GM12891 (cell line): ENCODE measurements at regions not wholly inside any gene's neighbourhood (a gene's known extent, or its start where the extent isn't known, plus 50 kb on each side); places are given as distances from the start of the nearest gene placed in this dataset.
"Not testable (repeated sequence)": the region's sequence is repeated elsewhere in the genome, so short reads cannot be mapped to it uniquely, and the experiment has no call there.

Source experiments
- POLR2A ChIP-seq: IDR thresholded peaks from 2 replicates; pipeline ENCODE4 v1.6.1; 2011; ENCODE audit warnings: low read depth, low read length, control low read depth
- POLR2AphosphoS5 ChIP-seq: IDR thresholded peaks from 2 replicates; pipeline ENCODE4 v1.6.1; 2011; ENCODE audit warnings: low read depth, low read length, control low read depth
- SPI1 ChIP-seq: IDR thresholded peaks from 2 replicates; pipeline ENCODE4 v1.6.1; 2011; ENCODE audit warnings: low read depth, low read length, control low read depth
- TAF1 ChIP-seq: IDR thresholded peaks from 2 replicates; pipeline ENCODE4 v1.6.1; 2011; ENCODE audit warnings: low read depth, low read length, control low read depth

- TF ChIP-seq POLR2A, SPI1, POLR2AphosphoS5, TAF1: not testable (repeated sequence)
Measured at GRCh38 chr15:21355944-21356343, 84.4 kb downstream of the POTEB3 start.
